ENCODE measurements at regions not wholly inside any gene's neighbourhood (a gene's known extent, or its start where the extent isn't known, plus 50 kb on each side); places are given as distances from the start of the nearest gene placed in this dataset.
"Not testable (repeated sequence)": the region's sequence is repeated elsewhere in the genome, so short reads cannot be mapped to it uniquely, and the experiment has no call there.

DNA sequence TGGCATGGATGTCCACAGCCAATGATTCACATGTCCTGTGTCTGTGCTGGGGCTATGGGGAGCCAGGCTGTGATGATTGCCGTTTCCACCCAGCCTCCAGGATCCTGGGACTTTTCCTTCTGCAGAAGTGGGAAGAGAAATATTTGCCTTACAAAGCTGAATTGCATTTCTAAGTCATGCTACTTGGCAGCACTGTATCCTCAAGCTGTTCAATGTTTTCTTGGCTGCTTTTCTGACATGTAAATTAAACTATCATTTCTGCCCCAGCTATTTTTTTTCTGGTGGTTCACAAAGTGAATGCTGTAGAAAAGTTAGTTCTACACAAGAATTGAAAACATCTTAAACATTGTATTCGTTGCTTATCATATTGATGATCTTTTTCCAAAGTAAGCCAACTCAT is 51.9 kb upstream of the TCERG1L start:
- no peak for DNase-seq

DNA sequence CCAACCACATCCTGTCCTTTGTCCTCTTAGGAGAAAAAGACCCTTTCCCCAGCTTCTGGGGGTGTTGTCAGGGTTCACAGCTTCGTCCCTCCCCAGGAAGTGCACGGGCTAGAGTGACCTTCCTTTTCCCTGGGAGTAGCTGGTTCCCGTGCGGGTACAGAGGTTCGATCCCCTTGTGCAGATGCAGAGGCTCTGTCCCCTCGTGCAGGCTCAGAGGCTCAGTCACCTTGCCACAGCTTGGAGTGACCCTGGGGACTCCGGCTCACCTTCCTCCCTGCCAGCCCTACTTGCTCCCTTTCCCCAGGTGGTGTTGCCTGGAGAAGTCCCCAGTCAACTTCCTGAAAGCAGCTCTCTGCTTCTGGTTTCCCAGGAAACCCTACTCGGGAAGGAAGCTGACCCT is 60.0 kb upstream of the TCERG1L start:
- DNase-seq: no peak

DNA sequence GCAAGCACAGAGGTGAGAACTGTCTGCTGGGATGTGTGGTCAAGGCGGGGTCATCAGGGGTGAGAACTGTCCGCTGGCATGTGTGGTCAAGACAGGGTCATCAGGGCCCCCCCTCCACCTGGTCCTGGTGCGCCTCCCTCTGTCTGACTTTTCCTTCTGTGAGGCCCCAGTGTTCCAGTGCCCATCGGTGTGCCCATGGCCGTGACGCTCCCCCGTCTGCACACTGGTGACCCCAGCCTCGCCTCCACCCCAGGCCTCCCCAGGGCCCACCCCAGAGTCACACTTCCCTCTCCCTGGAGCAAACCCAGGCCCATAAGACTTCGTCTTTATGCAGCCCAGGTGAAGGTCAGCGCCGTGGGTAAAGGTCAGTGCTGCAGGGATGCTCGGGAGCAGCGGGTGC is 70.1 kb upstream of the TCERG1L start:
- no peak for DNase-seq

- not testable (repeated sequence) for DNase-seq
Measured at GRCh38 chr10:131385161-131385872, 73.8 kb upstream of the TCERG1L start.

- no peak for DNase-seq
Measured at GRCh38 chr10:131387018-131387529, 75.6 kb upstream of the TCERG1L start.

GRCh38 chr10:131391936-131392335 is 80.4 kb upstream of the TCERG1L start:
- no peak for DNase-seq

- DNase-seq: no peak
Measured at GRCh38 chr10:131396121-131397050, 84.9 kb upstream of the TCERG1L start.

- no peak for DNase-seq
Measured at GRCh38 chr10:131398166-131398565, 86.6 kb upstream of the TCERG1L start.

GRCh38 chr10:131399981-131400380 is 88.5 kb upstream of the TCERG1L start:
- no peak for DNase-seq

- DNase-seq: no peak
Measured at GRCh38 chr10:131400513-131400912, 89.0 kb upstream of the TCERG1L start.

DNA sequence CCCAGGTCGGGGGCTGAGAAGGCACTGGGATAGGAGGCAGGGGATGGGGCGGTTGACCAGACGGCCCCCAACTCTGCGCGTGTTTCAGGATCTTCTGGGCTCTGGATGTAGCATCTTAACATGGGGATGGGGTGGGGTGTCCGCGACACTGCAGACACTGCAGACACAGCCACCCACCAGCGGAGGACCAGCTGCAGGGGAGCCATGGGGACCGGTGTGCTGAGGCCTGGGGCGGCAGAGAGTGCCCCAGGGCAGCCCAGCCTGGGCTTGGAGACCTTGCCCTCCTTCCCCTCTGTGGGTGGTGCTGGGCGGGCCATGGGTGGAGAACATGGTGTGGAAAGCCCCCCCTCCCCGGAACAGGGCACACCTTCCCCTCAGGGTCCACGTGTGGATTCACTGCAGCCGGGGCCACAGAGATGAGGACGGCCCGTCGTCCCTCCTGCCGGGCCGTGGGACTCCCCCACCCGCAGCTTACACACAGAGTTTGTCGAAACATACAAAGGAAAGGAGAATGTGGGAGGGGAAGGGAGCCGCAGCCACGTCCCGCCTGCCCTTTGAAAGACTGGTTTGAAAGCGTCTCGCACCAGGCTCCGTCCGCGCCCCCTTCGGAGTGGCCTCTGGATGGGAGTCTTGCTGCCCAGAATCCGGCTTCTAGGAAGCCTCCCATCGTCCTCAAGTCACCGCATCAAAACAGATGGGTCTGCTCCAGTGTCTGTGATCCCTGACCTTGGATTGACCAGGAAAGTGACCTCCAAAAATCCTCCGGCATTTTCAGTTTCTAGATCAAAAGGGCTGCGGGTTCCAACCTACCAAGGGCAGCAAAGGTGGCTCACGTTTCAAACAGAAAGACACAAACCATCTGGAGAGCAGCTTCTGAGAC is 91.5 kb upstream of the TCERG1L start:
- DNase-seq: no peak

- DNase-seq: no peak
Measured at GRCh38 chr10:131403936-131404335, 92.4 kb upstream of the TCERG1L start.

DNA sequence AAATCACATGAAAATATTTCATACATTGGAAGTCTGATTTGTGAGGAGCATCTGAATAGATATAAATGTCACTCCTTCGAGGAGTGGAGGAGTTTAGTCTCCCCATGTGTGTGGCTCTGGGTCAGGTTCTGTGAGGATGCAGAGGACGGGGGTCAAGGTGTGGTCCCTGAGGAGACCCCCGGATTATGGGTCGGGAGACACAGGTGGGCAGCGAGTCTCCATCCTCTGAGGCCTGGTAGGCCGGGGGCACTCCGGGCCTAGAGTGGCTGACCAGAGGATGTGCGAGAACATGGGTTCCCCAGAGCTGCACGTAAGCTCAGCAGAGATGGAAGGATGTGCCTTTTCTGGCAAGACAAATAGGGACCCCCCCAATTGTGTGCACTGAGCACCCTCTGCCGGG is 93.4 kb upstream of the TCERG1L start:
- no peak for DNase-seq

DNA sequence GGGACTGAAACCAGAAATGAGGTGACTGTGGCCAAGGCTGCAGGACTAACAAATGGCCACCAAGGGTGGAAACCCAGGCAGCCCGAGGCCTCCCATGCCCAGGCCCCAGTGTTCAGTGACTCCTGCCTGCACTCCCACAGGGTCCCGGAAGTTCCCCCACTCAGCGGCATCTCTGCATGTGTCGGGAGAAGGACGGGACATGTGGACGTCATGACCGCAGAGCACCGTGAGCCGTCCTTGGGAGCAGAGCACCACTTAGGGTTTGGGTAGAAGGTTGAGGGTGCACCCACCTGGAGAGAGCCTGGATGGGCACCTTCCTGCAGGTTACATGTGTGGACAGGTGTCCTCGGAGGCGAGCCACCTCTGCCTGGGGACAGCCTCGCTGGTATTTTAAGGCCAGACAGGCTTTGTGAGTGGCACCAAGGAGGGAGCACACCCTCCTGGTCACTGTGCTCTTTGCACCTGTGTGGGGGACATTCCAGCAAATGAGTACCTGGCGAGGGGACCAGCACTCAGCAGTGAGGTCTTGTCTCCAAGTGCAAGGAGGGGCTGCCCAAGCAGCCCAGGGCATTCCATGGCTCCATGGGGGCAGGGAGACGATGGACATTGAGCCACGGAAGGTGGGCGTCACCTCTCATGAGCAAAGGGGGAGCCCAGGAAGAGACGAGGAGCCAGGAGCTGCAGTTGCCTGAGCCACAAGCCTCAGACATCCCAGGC is 95.3 kb upstream of the TCERG1L start:
- DNase-seq: no peak

DNA sequence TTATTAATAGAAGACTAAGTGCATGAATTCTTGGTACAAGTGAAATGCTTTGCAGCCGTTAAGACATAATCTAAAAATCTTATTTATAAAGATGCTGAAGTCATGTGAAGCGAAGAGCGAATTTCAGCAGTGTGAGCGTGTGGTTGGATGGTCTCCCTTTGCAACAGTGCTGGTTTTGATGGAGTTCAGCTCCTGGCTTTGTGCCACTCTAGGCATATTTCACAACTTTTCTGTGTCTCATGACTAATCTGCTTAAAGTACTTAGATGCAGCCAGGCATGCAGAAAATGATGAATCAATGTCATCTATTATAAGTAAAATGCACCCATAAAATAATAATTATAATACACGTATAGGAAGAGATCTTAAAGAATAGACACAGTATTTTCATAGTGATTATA is 107.2 kb upstream of the TCERG1L start:
- DNase-seq: no peak

- no peak for DNase-seq
Measured at GRCh38 chr10:131419797-131420196, 108.3 kb upstream of the TCERG1L start.

- no peak for DNase-seq
Measured at GRCh38 chr10:131420867-131421266, 109.3 kb upstream of the TCERG1L start.

- DNase-seq: no peak
Measured at GRCh38 chr10:131421381-131421780, 109.9 kb upstream of the TCERG1L start.

DNA sequence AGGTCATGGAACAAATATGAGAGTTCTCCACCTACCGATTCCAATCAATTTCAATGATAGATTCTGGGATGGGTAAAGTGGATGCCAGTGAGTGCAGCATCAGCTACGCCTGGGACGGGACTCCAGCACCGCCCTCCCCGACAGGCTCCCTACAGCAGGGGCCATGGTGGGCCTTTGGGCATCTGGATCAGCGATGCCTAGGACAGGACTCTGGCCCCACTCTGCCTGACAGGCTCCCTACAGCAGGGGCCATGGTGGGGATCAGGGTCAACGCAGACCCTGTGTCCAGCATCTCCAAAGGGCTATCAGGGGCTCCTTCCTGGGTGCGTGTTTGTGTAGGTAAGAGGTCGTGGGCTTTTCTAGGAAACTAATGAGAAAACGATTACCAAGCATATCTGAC is 111.2 kb upstream of the TCERG1L start:
- DNase-seq: no peak

GRCh38 chr10:131424053-131424452 is 112.5 kb upstream of the TCERG1L start:
- no peak for DNase-seq

DNA sequence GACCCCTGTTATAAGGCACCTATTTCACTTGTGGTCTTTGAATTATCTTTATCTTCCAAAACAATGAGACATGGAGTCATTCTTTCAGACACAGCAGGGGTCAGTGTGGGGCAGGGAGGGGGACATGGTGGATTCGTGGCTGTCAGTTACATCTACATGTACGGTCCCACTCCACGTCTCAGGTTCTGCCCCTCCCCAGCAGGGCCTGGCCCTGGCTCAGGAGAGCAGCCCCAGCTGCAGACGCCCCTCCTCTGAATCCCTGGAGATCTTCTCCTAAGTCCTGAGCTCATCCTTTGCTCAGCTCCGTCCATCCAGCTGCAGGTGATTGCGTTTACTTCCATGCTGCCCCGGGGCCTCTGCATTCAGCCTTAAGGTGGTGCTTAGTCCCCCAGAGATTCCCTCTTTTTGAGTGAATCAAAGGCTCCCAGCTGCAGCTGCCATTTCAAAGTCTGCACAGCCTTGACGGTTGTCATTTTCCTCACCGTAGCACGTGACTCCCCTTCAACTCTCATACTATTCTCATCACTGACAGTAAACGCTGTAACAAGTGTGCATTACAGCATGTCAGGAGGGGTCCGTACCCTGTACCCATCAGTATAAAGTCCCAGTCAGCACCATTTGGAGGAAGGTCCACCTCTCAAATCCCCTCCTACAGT is 113.4 kb upstream of the TCERG1L start:
- DNase-seq: no peak
